SK-N-MC (cell line): ENCODE measurements at regions not wholly inside any gene's neighbourhood (a gene's known extent, or its start where the extent isn't known, plus 50 kb on each side); places are given as distances from the start of the nearest gene placed in this dataset.

Experiments
- DNase-seq: peaks from one replicate; pipeline ENCODE4 v3.0.0-alpha.2; 2011; ENCODE audit warnings: low read depth, low spot score
- H3K27ac ChIP-seq: fragments of 200-600 bp; sonication (generic); 2 replicates; pipeline ENCODE4 v1.5.1; 2016; ENCODE audit warnings: mixed run types
- H3K36me3 ChIP-seq: fragments of 200-600 bp; sonication (generic); 2 replicates; pipeline ENCODE4 v1.6.1; 2017; ENCODE audit warnings: antibody characterized with exemption, low read length, mixed read lengths; ENCODE audit not compliant: insufficient read depth
- H3K4me3 ChIP-seq: fragments of 200-600 bp; sonication (generic); 2 replicates; pipeline ENCODE4 v1.5.1; 2016
- H3K9ac ChIP-seq: fragments of 200-600 bp; sonication (generic); 2 replicates; pipeline ENCODE4 v1.8.0; 2017; ENCODE audit warnings: mixed run types, mixed read lengths; ENCODE audit not compliant: insufficient read length
- H3K9me3 ChIP-seq: fragments of 200-600 bp; sonication (generic); 2 replicates; pipeline ENCODE4 v1.6.1; 2017; ENCODE audit warnings: low read depth, mild to moderate bottlenecking, antibody characterized with exemption, low read length, moderate library complexity, mixed read lengths
- EZH2 ChIP-seq: fragments of 200-600 bp; sonication (generic); IDR thresholded peaks from one replicate; pipeline ENCODE4 v1.6.1; 2017; ENCODE audit warnings: antibody characterized with exemption
- FOXP2 ChIP-seq: optimal IDR thresholded peaks from 2 replicates; pipeline ENCODE3; 2011; ENCODE audit warnings: mild to moderate bottlenecking, moderate library complexity; ENCODE audit not compliant: insufficient read depth; ENCODE audit errors: extremely low read length, control extremely low read depth
- POLR2AphosphoS5 ChIP-seq: IDR thresholded peaks from 2 replicates; pipeline ENCODE4 v1.6.1; 2012; ENCODE audit warnings: mild to moderate bottlenecking, low read depth, low read length, borderline replicate concordance

DNA sequence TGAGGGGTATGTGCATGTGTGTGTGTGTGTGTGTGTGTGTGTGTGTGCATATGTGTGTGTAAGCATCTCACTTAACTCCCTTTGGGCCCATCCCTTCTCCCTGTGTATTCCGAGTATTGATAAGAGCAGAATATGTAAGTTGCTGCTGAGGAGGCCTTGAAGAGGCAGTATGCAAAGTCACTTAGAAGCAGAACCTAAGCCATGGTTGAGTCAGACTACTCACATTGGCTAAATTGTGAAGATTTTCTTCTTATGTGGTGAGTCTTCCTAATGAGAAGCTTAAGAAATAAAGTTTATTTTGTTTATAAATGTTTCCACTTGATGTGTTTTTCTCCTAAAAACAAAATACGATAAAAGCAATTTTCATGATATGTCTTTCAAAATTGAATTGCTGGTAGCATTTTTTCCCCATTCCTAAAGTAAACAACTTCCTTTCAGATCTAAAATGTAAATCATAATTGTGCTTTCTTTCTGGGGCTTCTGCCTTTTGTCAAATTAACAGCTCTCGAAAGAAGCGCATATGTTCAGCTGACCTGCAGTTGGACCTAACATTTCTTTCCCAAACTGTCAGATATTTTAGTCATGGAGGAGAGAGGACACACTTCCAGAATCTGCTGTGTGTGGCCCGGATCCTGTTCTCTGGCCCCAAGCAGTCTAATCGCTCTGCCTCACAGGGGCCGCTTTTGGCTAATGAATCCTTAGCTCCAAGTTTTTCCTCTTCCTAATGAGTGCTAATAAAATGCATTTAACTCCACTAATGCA lies 284.0 kb downstream of the DUSP10 start:
- no peaks in the 10 kb centered on the region for H3K36me3 ChIP-seq
- no peak for DNase-seq
- H3K9ac ChIP-seq = no peak overlapping the region
- no peak overlapping the region for H3K4me3 ChIP-seq
- TF ChIP-seq EZH2 = no peak
- TF ChIP-seq FOXP2 = no peak
- TF ChIP-seq POLR2AphosphoS5 = no peak
- no peaks in the 10 kb centered on the region for H3K9me3 ChIP-seq
- H3K27ac ChIP-seq = no peak overlapping the region

- DNase-seq = no peak
- no peak overlapping the region for H3K4me3 ChIP-seq
- no peak overlapping the region for H3K9ac ChIP-seq
- H3K9me3 ChIP-seq = no peaks in the 10 kb centered on the region
- TF ChIP-seq EZH2 (no peak), FOXP2 (no peak), POLR2AphosphoS5 (no peak)
- no peak overlapping the region for H3K27ac ChIP-seq
- no peaks in the 10 kb centered on the region for H3K36me3 ChIP-seq
These were observed 283.3 kb downstream of the DUSP10 start for GRCh38 chr1:221458447-221459156.

- Histone ChIP-seq H3K36me3 (no peaks in the 10 kb centered on the region), H3K9ac (no peak overlapping the region), H3K9me3 (no peaks in the 10 kb centered on the region), H3K27ac (no peak overlapping the region), H3K4me3 (no peak overlapping the region)
- DNase-seq = no peak
- TF ChIP-seq EZH2 (no peak), POLR2AphosphoS5 (no peak), FOXP2 (no peak)
These were observed 282.3 kb downstream of the DUSP10 start for GRCh38 chr1:221459558-221459957.

DNA sequence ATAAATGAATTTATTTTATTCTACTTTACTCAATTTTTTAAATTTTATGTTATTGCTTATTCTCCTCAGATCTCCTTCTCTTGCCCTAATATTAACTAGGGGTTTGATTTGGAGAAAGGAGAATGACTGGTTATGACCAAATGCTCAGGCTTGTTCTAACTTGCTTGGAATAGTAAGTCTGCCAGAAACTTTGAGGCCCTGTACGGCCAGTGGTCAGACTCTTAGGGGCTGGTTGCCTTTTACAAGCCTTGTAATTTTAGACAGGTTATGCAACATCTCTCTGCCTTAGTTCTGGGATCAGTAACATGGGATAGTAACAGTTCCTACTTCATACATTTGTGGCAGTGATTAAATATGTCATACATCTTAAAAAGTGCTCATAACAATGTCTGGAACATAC lies 279.5 kb downstream of the DUSP10 start:
- DNase-seq = no peak
- no peak overlapping the region for H3K4me3 ChIP-seq
- no peak overlapping the region for H3K9ac ChIP-seq
- no peak overlapping the region for H3K27ac ChIP-seq
- no peak for TF ChIP-seq EZH2
- TF ChIP-seq FOXP2 = no peak
- no peak for TF ChIP-seq POLR2AphosphoS5
- H3K36me3 ChIP-seq = no peaks in the 10 kb centered on the region
- H3K9me3 ChIP-seq = no peaks in the 10 kb centered on the region

DNA sequence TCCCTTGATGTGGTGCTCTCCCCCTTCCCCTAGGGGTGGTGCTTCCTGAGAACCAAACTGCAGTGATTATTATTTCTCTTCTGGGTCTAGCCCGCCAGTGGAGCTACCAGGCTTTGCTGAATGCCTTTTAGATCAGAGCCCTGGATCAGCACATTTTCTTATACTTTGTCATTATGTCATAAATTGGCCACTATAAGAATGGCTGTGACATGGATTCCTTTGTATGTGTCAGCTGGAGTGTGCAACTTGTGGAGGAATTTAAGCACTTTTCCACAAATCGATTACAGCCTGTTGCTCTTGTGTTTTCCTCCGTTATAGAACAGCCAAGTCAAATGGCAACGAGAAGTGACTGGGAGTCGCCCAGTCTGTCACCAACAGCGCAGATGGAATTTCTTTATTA lies 273.3 kb downstream of the DUSP10 start:
- no peak overlapping the region for H3K4me3 ChIP-seq
- no peaks in the 10 kb centered on the region for H3K9me3 ChIP-seq
- DNase-seq = no peak

DNA sequence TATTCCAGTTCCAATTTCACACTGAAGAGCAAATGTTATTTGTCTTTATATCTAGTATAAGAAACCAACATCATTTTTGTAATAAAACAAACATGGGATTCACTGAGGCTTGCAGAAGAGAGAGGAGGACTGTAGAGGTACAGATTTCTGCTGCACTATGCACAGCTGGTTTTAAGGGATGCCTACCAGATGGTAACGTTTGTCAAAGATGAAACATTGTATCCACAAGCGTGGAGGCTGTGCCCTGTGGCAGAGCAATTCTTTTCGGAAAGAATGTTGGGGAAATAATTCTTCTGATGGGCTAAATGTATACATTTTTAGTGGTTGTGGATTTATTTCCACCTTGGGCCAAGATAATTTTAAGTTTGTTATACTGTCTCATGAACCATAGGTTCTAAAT lies 272.4 kb downstream of the DUSP10 start:
- Histone ChIP-seq H3K36me3 (no peaks in the 10 kb centered on the region), H3K9ac (no peak overlapping the region), H3K9me3 (no peaks in the 10 kb centered on the region), H3K27ac (no peak overlapping the region), H3K4me3 (no peak overlapping the region)
- TF ChIP-seq POLR2AphosphoS5 (no peak), EZH2 (no peak), FOXP2 (no peak)
- DNase-seq = no peak

More for the DNA sequence above, 273.3 kb downstream of the DUSP10 start:
- no peak overlapping the region for H3K9ac ChIP-seq
- TF ChIP-seq POLR2AphosphoS5 = no peak
- TF ChIP-seq FOXP2 = no peak
- no peak for TF ChIP-seq EZH2
- H3K36me3 ChIP-seq = no peaks in the 10 kb centered on the region
- no peak overlapping the region for H3K27ac ChIP-seq

DNA sequence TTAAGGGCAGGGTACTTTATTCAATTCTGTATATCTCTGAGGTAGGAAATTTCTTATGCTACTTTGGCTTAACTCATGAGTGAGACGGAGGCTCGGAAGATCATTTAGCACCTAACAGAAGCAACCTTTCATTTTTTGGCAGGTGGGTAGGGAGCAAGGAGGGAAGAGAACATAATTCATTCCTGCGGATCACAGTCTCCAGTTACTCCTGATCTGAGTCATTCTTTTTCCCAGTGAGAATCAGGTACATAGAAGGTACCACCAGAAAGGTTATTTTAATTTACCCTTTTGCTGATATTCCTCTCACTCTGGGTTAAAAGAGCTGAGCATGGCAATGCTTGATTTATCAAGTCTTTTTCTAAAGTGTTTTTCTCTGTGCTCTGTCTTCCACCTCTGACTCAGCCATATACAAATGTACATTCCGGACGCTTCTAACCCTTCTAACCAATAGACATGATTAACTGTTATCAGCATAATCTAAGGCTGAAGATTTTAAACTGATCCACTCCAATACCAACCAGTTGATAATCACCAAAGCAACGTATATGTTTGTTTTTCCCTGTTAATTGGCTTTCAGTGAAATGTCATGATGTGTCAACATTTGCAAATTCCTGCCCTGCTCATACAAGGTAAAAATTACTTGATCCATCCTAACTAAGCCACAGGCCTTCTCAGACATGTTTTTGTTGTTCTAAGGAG lies 271.7 kb downstream of the DUSP10 start:
- no peaks in the 10 kb centered on the region for H3K9me3 ChIP-seq
- no peak for TF ChIP-seq EZH2
- no peak for TF ChIP-seq FOXP2
- no peak for TF ChIP-seq POLR2AphosphoS5

DNA sequence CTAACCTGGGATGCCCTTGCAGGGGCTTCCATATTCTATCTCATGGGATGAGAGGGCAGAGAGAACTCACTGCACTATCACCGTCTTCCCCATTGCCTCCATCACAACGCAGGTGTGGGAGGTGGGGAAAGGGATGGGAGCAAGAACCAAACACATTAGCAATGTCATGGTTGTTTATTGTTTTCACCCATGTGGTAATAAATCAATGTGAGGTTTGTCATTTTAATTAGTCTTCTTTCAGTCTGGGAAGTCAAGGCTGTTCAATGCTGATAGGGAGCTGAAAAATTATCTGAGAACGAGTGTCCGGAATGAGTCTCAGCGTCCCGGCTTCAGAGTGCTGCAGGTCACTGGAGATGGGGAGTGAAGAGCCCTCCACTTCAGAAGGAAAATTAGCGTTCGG lies 268.5 kb downstream of the DUSP10 start:
- DNase-seq = no peak
- no peak overlapping the region for H3K27ac ChIP-seq
- TF ChIP-seq EZH2 (no peak), FOXP2 (no peak), POLR2AphosphoS5 (no peak)

More for the DNA sequence above, 271.7 kb downstream of the DUSP10 start:
- no peak overlapping the region for H3K27ac ChIP-seq
- H3K4me3 ChIP-seq = no peak overlapping the region
- H3K9ac ChIP-seq = no peak overlapping the region
- no peak for DNase-seq
- no peaks in the 10 kb centered on the region for H3K36me3 ChIP-seq

More for the DNA sequence above, 268.5 kb downstream of the DUSP10 start:
- H3K4me3 ChIP-seq = no peak overlapping the region
- no peak overlapping the region for H3K9ac ChIP-seq
- H3K36me3 ChIP-seq = no peaks in the 10 kb centered on the region
- H3K9me3 ChIP-seq = no peaks in the 10 kb centered on the region
